Ammon's horn (tissue), 1 donor: ENCODE measurements at regions not wholly inside any gene's neighbourhood (a gene's known extent, or its start where the extent isn't known, plus 50 kb on each side); places are given as distances from the start of the nearest gene placed in this dataset.

Experiments
- DNase-seq: peaks from one replicate; pipeline ENCODE4 v3.0.0-alpha.2; 2016; ENCODE audit warnings: low spot score

- no peak for DNase-seq
Observed at GRCh38 chr10:3987143-3987974, 202.3 kb upstream of the KLF6 start.

- DNase-seq: no peak
Observed at GRCh38 chr10:3986493-3987142, 201.6 kb upstream of the KLF6 start.

GRCh38 chr10:3982746-3983442, 197.9 kb upstream of the KLF6 start:
- no peak for DNase-seq

DNA sequence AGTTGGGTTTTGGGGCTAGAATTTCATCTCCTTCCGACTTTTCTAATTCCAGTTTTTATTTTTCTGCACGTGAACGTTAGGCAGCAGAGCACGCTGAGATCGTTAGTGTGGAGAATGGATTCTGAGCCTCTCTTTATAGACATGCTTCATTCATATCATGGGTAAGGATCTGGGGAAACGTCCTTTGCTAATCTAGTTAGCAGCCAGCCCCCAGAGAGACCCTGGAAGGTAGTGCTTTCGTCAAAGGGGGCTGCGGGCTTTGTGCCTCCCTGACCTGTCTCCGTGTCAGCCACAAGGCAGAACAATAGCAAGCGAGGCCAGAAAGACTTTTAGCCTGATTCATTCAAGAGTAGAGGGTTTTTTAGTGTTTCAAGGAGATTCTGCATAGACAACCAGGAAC, 196.3 kb upstream of the KLF6 start:
- DNase-seq: no peak

- DNase-seq: no peak
Observed at GRCh38 chr10:3980660-3981059, 195.7 kb upstream of the KLF6 start.

DNA sequence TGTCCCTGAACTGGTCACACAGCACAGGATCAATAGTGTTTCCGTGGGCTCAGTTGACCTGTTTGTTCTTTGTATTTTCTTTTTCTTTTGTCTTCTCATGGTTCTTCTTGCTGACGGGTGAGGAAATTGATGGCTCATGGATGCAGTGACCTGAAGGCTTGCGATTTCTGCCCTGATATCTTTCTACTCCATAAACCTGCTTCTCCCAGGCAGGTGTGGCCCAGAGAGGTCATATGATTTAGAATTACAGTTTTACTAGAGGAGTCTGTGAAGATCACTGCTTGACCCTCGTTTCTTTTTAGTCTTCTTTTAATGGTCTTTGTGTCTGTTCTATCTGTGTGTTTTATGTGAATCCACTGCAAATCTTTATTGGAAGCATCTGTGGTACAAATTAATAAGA, 195.1 kb upstream of the KLF6 start:
- DNase-seq: no peak

GRCh38 chr10:3978761-3979160, 193.8 kb upstream of the KLF6 start:
- no peak for DNase-seq

- DNase-seq: no peak
Observed at GRCh38 chr10:3978174-3978573, 193.2 kb upstream of the KLF6 start.

GRCh38 chr10:3977761-3978160, 192.8 kb upstream of the KLF6 start:
- DNase-seq: no peak

- DNase-seq: no peak
Observed at GRCh38 chr10:3976718-3977117, 191.7 kb upstream of the KLF6 start.

- no peak for DNase-seq
Observed at GRCh38 chr10:3976171-3976570, 191.2 kb upstream of the KLF6 start.

GRCh38 chr10:3975016-3975415, 190.0 kb upstream of the KLF6 start:
- no peak for DNase-seq

GRCh38 chr10:3972460-3973301, 187.7 kb upstream of the KLF6 start:
- no peak for DNase-seq

DNA sequence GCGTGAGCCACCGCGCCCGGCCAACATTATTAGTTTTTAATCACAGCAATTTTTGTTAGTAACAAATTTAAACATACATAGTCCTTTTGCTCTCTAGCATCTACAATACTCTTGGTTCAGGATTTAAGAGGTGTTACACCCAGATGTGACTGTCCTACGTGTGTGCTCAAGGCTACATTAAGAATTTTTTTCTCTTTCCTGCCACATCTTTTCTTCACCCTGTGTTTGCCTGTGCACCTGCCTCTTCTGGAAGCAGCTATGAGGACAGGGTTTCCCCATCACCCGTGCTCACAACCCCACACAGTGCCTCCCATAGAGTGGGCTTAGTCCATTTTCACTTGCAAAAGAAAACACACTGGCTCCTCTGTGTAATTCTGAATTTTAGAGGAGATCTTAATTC, 186.7 kb upstream of the KLF6 start:
- no peak for DNase-seq

GRCh38 chr10:3969876-3970666, 185.1 kb upstream of the KLF6 start:
- DNase-seq: no peak

- no peak for DNase-seq
Observed at GRCh38 chr10:3968727-3969126, 183.7 kb upstream of the KLF6 start.

GRCh38 chr10:3964516-3964915, 179.5 kb upstream of the KLF6 start:
- no peak for DNase-seq

DNA sequence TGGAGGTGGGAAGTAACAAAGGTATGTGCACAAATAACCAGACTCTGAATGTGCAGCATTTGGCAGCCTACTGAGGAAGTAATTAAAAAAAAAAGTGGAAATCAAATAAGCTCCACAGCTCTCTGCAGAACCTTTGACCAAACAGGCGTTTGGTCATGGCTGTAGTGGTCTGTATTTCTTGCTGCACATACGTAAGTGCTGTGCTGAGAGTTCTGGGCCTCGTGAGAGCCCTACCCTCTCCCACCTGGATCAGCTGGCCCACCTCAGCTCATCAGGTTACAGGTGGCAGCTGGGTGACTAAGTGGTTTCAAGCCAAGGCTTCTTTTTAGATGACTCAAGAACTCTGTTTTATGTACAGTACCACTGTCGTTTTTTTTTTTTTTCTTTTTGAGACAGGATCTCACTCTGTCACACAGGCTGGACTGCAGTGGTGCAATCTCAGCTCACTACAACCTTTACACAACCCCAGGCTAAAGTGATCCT, 178.2 kb upstream of the KLF6 start:
- DNase-seq: no peak

GRCh38 chr10:3961082-3961481, 176.1 kb upstream of the KLF6 start:
- no peak for DNase-seq

DNA sequence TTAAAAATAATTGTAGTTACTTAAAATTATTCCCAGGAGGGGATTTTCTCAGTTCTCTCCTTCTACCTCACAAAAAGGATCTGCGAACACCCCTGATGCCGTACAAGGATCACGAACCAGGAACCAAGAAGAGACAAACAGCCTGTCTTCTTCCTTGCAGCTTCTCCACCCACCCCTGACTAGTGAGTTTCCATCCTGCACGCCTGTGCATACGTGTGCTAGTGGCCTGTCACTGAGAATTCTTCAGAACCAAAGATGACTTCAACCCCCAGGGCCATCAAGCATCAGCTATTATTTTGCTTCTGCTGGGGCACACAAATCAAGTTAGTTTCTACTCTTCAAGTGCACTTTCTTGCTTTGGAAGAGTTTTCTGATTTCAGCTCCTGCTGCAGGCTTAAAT, 175.5 kb upstream of the KLF6 start:
- DNase-seq: peak; percentile 25
